SK-N-SH treated with all-trans-retinoic acid at 6 μM for 48 hours (cell line): ENCODE measurements at regions not wholly inside any gene's neighbourhood (a gene's known extent, or its start where the extent isn't known, plus 50 kb on each side); places are given as distances from the start of the nearest gene placed in this dataset.

ENCODE experiments used
- ATAC-seq: fragments of 200-7000 bp; cut with Tn5 transposase; 3 replicates; pipeline ENCODE4 v1.9.1; 2020; ENCODE audit warnings: mild to moderate bottlenecking, moderate library complexity
- ARNTL ChIP-seq: fragments of 450-650 bp; formaldehyde crosslinking; IDR thresholded peaks from 2 replicates; pipeline ENCODE4 v1.5.0; 2020; ENCODE audit warnings: low read depth, mild to moderate bottlenecking, moderate library complexity, borderline replicate concordance
- BACH2 ChIP-seq: fragments of 250-450 bp; sonication (Bioruptor Pico); IDR thresholded peaks from 2 replicates; pipeline ENCODE4 v1.9.0; 2021; ENCODE audit warnings: mild to moderate bottlenecking, borderline replicate concordance
- CREB5 ChIP-seq: fragments of 250-450 bp; sonication (Bioruptor Pico); IDR thresholded peaks from 2 replicates; pipeline ENCODE4 v1.5.1; 2020; ENCODE audit warnings: low read depth, mild to moderate bottlenecking, moderate library complexity
- CSDC2 ChIP-seq: fragments of 250-450 bp; sonication (Bioruptor Pico); IDR thresholded peaks from 2 replicates; pipeline ENCODE4 v1.5.0; 2020; ENCODE audit warnings: mild to moderate bottlenecking, moderate library complexity
- CSRNP3 ChIP-seq: fragments of 250-450 bp; sonication (Bioruptor Pico); IDR thresholded peaks from 2 replicates; pipeline ENCODE4 v1.5.1; 2021; ENCODE audit warnings: mild to moderate bottlenecking, moderate library complexity
- GLIS3 ChIP-seq: fragments of 250-450 bp; sonication (Bioruptor Pico); IDR thresholded peaks from 2 replicates; pipeline ENCODE4 v1.5.0; 2020; ENCODE audit warnings: mild to moderate bottlenecking, moderate library complexity
- ISL1 ChIP-seq: fragments of 250-450 bp; sonication (Bioruptor Pico); IDR thresholded peaks from 2 replicates; pipeline ENCODE4 v2.1.2; 2022; ENCODE audit warnings: mild to moderate bottlenecking, moderate library complexity
- POU6F1 ChIP-seq: fragments of 250-450 bp; sonication (Bioruptor Pico); IDR thresholded peaks from 2 replicates; pipeline ENCODE4 v1.8.0; 2021; ENCODE audit warnings: low read depth, mild to moderate bottlenecking, moderate library complexity, borderline replicate concordance
- PPARA ChIP-seq: fragments of 250-450 bp; sonication (Bioruptor Pico); IDR thresholded peaks from 2 replicates; pipeline ENCODE4 v1.5.0; 2020; ENCODE audit warnings: mild to moderate bottlenecking, borderline replicate concordance
- RARB ChIP-seq: fragments of 250-450 bp; sonication (Bioruptor Pico); IDR thresholded peaks from 2 replicates; pipeline ENCODE4 v1.8.0; 2021; ENCODE audit warnings: mild to moderate bottlenecking, moderate library complexity
- TCF4 ChIP-seq: fragments of 250-450 bp; sonication (Bioruptor Pico); IDR thresholded peaks from 2 replicates; pipeline ENCODE4 v1.8.0; 2021; ENCODE audit warnings: mild to moderate bottlenecking, moderate library complexity, borderline replicate concordance
- TOX ChIP-seq: fragments of 250-450 bp; sonication (Bioruptor Pico); IDR thresholded peaks from 2 replicates; pipeline ENCODE4 v1.8.0; 2021; ENCODE audit warnings: mild to moderate bottlenecking, moderate library complexity, borderline replicate concordance
- TSHZ2 ChIP-seq: fragments of 250-450 bp; sonication (Bioruptor Pico); IDR thresholded peaks from 2 replicates; pipeline ENCODE4 v1.5.0; 2020; ENCODE audit warnings: mild to moderate bottlenecking, moderate library complexity
- ZC3H10 ChIP-seq: fragments of 250-450 bp; sonication (Bioruptor Pico); IDR thresholded peaks from 2 replicates; pipeline ENCODE4 v1.5.1; 2021; ENCODE audit warnings: mild to moderate bottlenecking, moderate library complexity
- ZFP3 ChIP-seq: fragments of 250-450 bp; sonication (Bioruptor Pico); IDR thresholded peaks from 2 replicates; pipeline ENCODE4 v1.5.0; 2020; ENCODE audit warnings: mild to moderate bottlenecking, moderate library complexity
- ZFP30 ChIP-seq: fragments of 450-650 bp; formaldehyde crosslinking; IDR thresholded peaks from 2 replicates; pipeline ENCODE4 v1.5.0; 2022; ENCODE audit warnings: mild to moderate bottlenecking, moderate library complexity
- ZNF565 ChIP-seq: fragments of 450-650 bp; formaldehyde crosslinking; conservative IDR thresholded peaks from 2 replicates; pipeline ENCODE4 v1.5.0; 2020; ENCODE audit warnings: low read depth, mild to moderate bottlenecking, moderate library complexity
- ZNF70 ChIP-seq: fragments of 450-650 bp; formaldehyde crosslinking; IDR thresholded peaks from 2 replicates; pipeline ENCODE4 v1.5.0; 2020; ENCODE audit warnings: mild to moderate bottlenecking, moderate library complexity
- ZNF8 ChIP-seq: fragments of 450-650 bp; formaldehyde crosslinking; IDR thresholded peaks from 2 replicates; pipeline ENCODE4 v1.5.0; 2020; ENCODE audit warnings: mild to moderate bottlenecking, moderate library complexity

GRCh38 chr2:42843611-42844010 is 51.2 kb upstream of the HAAO start (continued):
- no peak for TF ChIP-seq POU6F1
- no peak for TF ChIP-seq ISL1

GRCh38 chr2:42843131-42843530 is 50.7 kb upstream of the HAAO start:
- TF ChIP-seq ZNF70 (CRISPR knock-in tag) (no peak), ZNF565 (CRISPR knock-in tag) (no peak), TOX (CRISPR knock-in tag) (no peak), ISL1 (no peak), ZC3H10 (CRISPR knock-in tag) (no peak), GLIS3 (CRISPR knock-in tag) (no peak), CREB5 (CRISPR knock-in tag) (no peak), RARB (CRISPR knock-in tag) (no peak), CSRNP3 (CRISPR knock-in tag) (no peak), PPARA (CRISPR knock-in tag) (no peak), BACH2 (CRISPR knock-in tag) (no peak), ZFP30 (CRISPR knock-in tag) (no peak), ZFP3 (CRISPR knock-in tag) (no peak), TSHZ2 (CRISPR knock-in tag) (no peak), ARNTL (no peak), TCF4 (no peak), POU6F1 (no peak)

GRCh38 chr2:42842466-42842865 is 50.1 kb upstream of the HAAO start:
- TF ChIP-seq CREB5 (CRISPR knock-in tag), result no peak
- TF ChIP-seq ISL1, result no peak
- TF ChIP-seq TOX (CRISPR knock-in tag), result no peak
- no peak for TF ChIP-seq ARNTL
- no peak for TF ChIP-seq CSDC2
- TF ChIP-seq ZNF8 (CRISPR knock-in tag), result no peak
- TF ChIP-seq POU6F1, result no peak
- no peak for TF ChIP-seq ZNF70 (CRISPR knock-in tag)
- no peak for TF ChIP-seq ZFP30 (CRISPR knock-in tag)
- no peak for ATAC-seq

More at GRCh38 chr2:42843131-42843530, 50.7 kb upstream of the HAAO start:
- ATAC-seq, result no peak
